ENCODE measurements at regions not wholly inside any gene's neighbourhood (a gene's known extent, or its start where the extent isn't known, plus 50 kb on each side); places are given as distances from the start of the nearest gene placed in this dataset.

- no peaks in the 10 kb centered on the region for H3K36me3 ChIP-seq (ENCODE audit: control insufficient read depth, insufficient read depth, low read length)
These were observed 115.0 kb upstream of the HS3ST1 start for GRCh38 chr4:11543706-11544105.

GRCh38 chr4:11542952-11543351 lies 114.3 kb upstream of the HS3ST1 start:
- H3K27me3 ChIP-seq (ENCODE audit: control insufficient read depth, insufficient read depth, low read length), result no peaks in the 10 kb centered on the region
- no peaks in the 10 kb centered on the region for H3K4me1 ChIP-seq (ENCODE audit: control insufficient read depth, insufficient read depth, low read length)
- DNase-seq (ENCODE audit: low read depth, low spot score), result no peak
- no peaks in the 10 kb centered on the region for H3K9me3 ChIP-seq (ENCODE audit: control insufficient read depth, insufficient read depth, low read length)
- no peaks in the 10 kb centered on the region for H3K36me3 ChIP-seq (ENCODE audit: control insufficient read depth, insufficient read depth, low read length)
- H3K4me3 ChIP-seq (ENCODE audit: low read length), result no peak overlapping the region
- H3K27ac ChIP-seq (ENCODE audit: low read length), result no peak overlapping the region
- WGBS (ENCODE audit: insufficient coverage, insufficient read length), result no CpG with 5 or more reads among the region's 2 CpGs

More at GRCh38 chr4:11543706-11544105, 115.0 kb upstream of the HS3ST1 start:
- no peak overlapping the region for H3K4me3 ChIP-seq (ENCODE audit: low read length)
- no peak for DNase-seq (ENCODE audit: low read depth, low spot score)
- no peaks in the 10 kb centered on the region for H3K27me3 ChIP-seq (ENCODE audit: control insufficient read depth, insufficient read depth, low read length)
- no CpG with 5 or more reads among the region's 2 CpGs for WGBS (ENCODE audit: insufficient coverage, insufficient read length)
- H3K9me3 ChIP-seq (ENCODE audit: control insufficient read depth, insufficient read depth, low read length), result no peaks in the 10 kb centered on the region
- no peak overlapping the region for H3K27ac ChIP-seq (ENCODE audit: low read length)
- H3K4me1 ChIP-seq (ENCODE audit: control insufficient read depth, insufficient read depth, low read length), result no peaks in the 10 kb centered on the region

- H3K27me3 ChIP-seq (ENCODE audit: control insufficient read depth, insufficient read depth, low read length), result no peaks in the 10 kb centered on the region
- DNase-seq (ENCODE audit: low read depth, low spot score), result no peak
- WGBS (ENCODE audit: insufficient coverage, insufficient read length), result no CpG with 5 or more reads among the region's 4 CpGs
- no peaks in the 10 kb centered on the region for H3K36me3 ChIP-seq (ENCODE audit: control insufficient read depth, insufficient read depth, low read length)
- H3K4me1 ChIP-seq (ENCODE audit: control insufficient read depth, insufficient read depth, low read length), result no peaks in the 10 kb centered on the region; the same call in 1 of the 2 replicates
- H3K27ac ChIP-seq (ENCODE audit: low read length), result no peak overlapping the region
- H3K9me3 ChIP-seq (ENCODE audit: control insufficient read depth, insufficient read depth, low read length), result no peaks in the 10 kb centered on the region
- H3K4me3 ChIP-seq (ENCODE audit: low read length), result no peak overlapping the region
These were observed 109.2 kb upstream of the HS3ST1 start for GRCh38 chr4:11537846-11538245.

- Histone ChIP-seq H3K4me3 (ENCODE audit: low read length) (no peak overlapping the region), H3K27me3 (ENCODE audit: control insufficient read depth, insufficient read depth, low read length) (no peaks in the 10 kb centered on the region), H3K4me1 (ENCODE audit: control insufficient read depth, insufficient read depth, low read length) (no peaks in the 10 kb centered on the region; the same call in 1 of the 2 replicates), H3K36me3 (ENCODE audit: control insufficient read depth, insufficient read depth, low read length) (no peaks in the 10 kb centered on the region), H3K27ac (ENCODE audit: low read length) (no peak overlapping the region), H3K9me3 (ENCODE audit: control insufficient read depth, insufficient read depth, low read length) (no peaks in the 10 kb centered on the region)
- no peak for DNase-seq (ENCODE audit: low read depth, low spot score)
- WGBS (ENCODE audit: insufficient coverage, insufficient read length), result no CpG with 5 or more reads among the region's 5 CpGs
These were observed 106.6 kb upstream of the HS3ST1 start for GRCh38 chr4:11535333-11535732.

DNA sequence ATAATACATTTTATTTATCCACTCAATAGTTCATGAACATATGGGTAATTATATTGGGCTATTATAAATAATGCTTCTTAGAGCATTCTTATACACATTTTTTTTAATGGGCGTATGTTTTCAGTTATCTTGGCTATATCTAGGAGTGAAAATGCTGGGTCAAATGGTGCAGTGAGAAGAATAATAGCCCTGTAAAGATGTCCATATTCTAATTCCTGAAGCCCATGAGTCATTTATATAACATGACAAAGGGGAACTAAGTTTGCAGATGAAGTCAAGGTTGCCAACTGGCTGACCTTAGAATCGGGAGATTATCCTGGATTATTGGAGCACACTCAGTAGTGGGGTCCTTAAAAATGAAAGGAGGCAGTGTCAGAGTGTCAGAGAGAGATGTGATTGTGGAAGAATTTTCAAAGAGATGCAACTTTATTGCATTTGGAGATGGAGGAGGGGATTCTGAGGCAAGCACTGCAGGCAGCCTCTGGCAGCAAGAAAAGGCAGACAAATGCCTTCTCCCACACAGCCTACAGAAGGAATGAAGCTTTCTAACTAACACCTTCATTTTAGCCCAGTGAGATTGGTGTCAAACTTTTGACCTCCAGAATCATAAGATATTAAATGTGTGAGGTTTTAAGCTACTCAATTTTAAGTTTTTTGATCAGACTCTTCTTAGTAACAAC lies 106.1 kb upstream of the HS3ST1 start:
- no peak overlapping the region for H3K27ac ChIP-seq (ENCODE audit: low read length)
- H3K4me3 ChIP-seq (ENCODE audit: low read length), result no peak overlapping the region
- H3K27me3 ChIP-seq (ENCODE audit: control insufficient read depth, insufficient read depth, low read length), result no peaks in the 10 kb centered on the region
- H3K36me3 ChIP-seq (ENCODE audit: control insufficient read depth, insufficient read depth, low read length), result no peaks in the 10 kb centered on the region
- H3K4me1 ChIP-seq (ENCODE audit: control insufficient read depth, insufficient read depth, low read length), result no peaks in the 10 kb centered on the region; the same call in 1 of the 2 replicates
- no peak for DNase-seq (ENCODE audit: low read depth, low spot score)
- H3K9me3 ChIP-seq (ENCODE audit: control insufficient read depth, insufficient read depth, low read length), result no peaks in the 10 kb centered on the region
- WGBS (ENCODE audit: insufficient coverage, insufficient read length), result no CpG with 5 or more reads among the region's 2 CpGs

GRCh38 chr4:11532138-11532537 lies 103.4 kb upstream of the HS3ST1 start:
- no peaks in the 10 kb centered on the region for H3K36me3 ChIP-seq (ENCODE audit: control insufficient read depth, insufficient read depth, low read length)
- no peak for DNase-seq (ENCODE audit: low read depth, low spot score)
- H3K27me3 ChIP-seq (ENCODE audit: control insufficient read depth, insufficient read depth, low read length), result no peaks in the 10 kb centered on the region
- no peaks in the 10 kb centered on the region; the same call in 1 of the 2 replicates for H3K4me1 ChIP-seq (ENCODE audit: control insufficient read depth, insufficient read depth, low read length)
- H3K4me3 ChIP-seq (ENCODE audit: low read length), result no peak overlapping the region
- no peak overlapping the region for H3K27ac ChIP-seq (ENCODE audit: low read length)
- no CpG with 5 or more reads among the region's 2 CpGs for WGBS (ENCODE audit: insufficient coverage, insufficient read length)
- no peaks in the 10 kb centered on the region for H3K9me3 ChIP-seq (ENCODE audit: control insufficient read depth, insufficient read depth, low read length)

- H3K27me3 ChIP-seq (ENCODE audit: control insufficient read depth, insufficient read depth, low read length), result no peaks in the 10 kb centered on the region
- H3K36me3 ChIP-seq (ENCODE audit: control insufficient read depth, insufficient read depth, low read length), result no peaks in the 10 kb centered on the region
- no peak overlapping the region for H3K27ac ChIP-seq (ENCODE audit: low read length)
- H3K4me3 ChIP-seq (ENCODE audit: low read length), result no peak overlapping the region
- no peak for DNase-seq (ENCODE audit: low read depth, low spot score)
- no peaks in the 10 kb centered on the region for H3K4me1 ChIP-seq (ENCODE audit: control insufficient read depth, insufficient read depth, low read length)
- no peaks in the 10 kb centered on the region for H3K9me3 ChIP-seq (ENCODE audit: control insufficient read depth, insufficient read depth, low read length)
- WGBS (ENCODE audit: insufficient coverage, insufficient read length), result no CpG with 5 or more reads among the region's 9 CpGs
These were observed 101.0 kb upstream of the HS3ST1 start for GRCh38 chr4:11529625-11530201.

- H3K27ac ChIP-seq (ENCODE audit: low read length), result no peak overlapping the region
These were observed 96.4 kb upstream of the HS3ST1 start for GRCh38 chr4:11525085-11525484.

DNA sequence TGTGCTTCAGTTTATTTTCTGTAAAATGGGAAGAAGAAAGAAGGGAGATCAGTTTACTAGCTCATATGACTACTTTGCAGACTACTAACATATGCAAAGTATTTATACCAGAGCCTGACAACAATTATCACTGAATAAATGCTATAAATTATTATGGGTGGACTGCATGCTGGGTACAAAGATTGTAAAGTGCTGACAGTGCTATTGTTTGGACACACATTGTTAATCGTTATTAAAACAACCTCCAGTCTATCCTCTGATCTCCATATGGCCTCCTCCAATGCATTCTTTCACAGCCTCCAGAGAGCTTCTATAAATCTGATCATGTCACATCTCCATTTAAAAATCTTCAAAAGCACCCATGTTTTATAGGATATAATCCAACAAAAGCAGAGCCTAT lies 90.1 kb upstream of the HS3ST1 start:
- H3K27ac ChIP-seq (ENCODE audit: low read length), result no peak overlapping the region
- H3K4me3 ChIP-seq (ENCODE audit: low read length), result no peak overlapping the region
- no peaks in the 10 kb centered on the region for H3K9me3 ChIP-seq (ENCODE audit: control insufficient read depth, insufficient read depth, low read length)
- WGBS (ENCODE audit: insufficient coverage, insufficient read length), result no CpG with 5 or more reads among the region's 1 CpG
- no peaks in the 10 kb centered on the region for H3K27me3 ChIP-seq (ENCODE audit: control insufficient read depth, insufficient read depth, low read length)
- DNase-seq (ENCODE audit: low read depth, low spot score), result no peak
- H3K36me3 ChIP-seq (ENCODE audit: control insufficient read depth, insufficient read depth, low read length), result no peaks in the 10 kb centered on the region
- H3K4me1 ChIP-seq (ENCODE audit: control insufficient read depth, insufficient read depth, low read length), result no peaks in the 10 kb centered on the region

More at GRCh38 chr4:11525085-11525484, 96.4 kb upstream of the HS3ST1 start:
- Histone ChIP-seq H3K9me3 (ENCODE audit: control insufficient read depth, insufficient read depth, low read length) (no peaks in the 10 kb centered on the region), H3K27me3 (ENCODE audit: control insufficient read depth, insufficient read depth, low read length) (no peaks in the 10 kb centered on the region), H3K4me3 (ENCODE audit: low read length) (no peak overlapping the region), H3K4me1 (ENCODE audit: control insufficient read depth, insufficient read depth, low read length) (no peaks in the 10 kb centered on the region), H3K36me3 (ENCODE audit: control insufficient read depth, insufficient read depth, low read length) (no peaks in the 10 kb centered on the region)
- DNase-seq (ENCODE audit: low read depth, low spot score), result no peak
- no CpG with 5 or more reads among the region's 1 CpG for WGBS (ENCODE audit: insufficient coverage, insufficient read length)

DNA sequence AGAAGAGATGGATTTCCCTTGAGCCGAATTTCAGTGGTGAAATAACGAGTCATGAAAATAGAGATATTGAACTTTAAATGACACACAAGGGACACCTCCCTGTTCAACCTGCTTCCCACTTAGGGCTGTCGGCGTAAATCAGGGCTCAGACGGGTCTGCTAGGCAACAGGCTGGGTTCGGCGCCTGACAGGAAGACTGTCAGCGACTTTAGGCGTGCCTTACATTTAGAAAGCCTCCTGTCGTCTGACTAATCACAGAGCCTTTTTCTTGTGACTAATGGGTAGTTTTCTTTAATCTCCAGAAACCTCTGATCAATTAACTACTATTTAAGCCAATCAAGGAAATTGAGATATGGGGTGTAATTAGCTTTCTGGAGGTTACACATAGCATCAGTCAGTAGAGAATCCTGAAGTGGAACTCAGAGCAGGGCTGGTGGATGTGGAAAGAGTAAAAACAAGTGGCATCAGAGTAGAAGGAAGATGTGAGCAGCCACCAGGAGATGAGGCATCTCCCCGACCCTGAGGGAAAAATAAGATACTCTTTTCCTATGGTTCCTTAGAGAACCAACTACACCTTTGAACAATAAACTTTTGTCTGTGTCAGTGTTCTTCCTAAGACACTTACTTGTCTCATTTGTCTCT lies 86.2 kb upstream of the HS3ST1 start:
- H3K9me3 ChIP-seq (ENCODE audit: control insufficient read depth, insufficient read depth, low read length), result no peaks in the 10 kb centered on the region
- H3K36me3 ChIP-seq (ENCODE audit: control insufficient read depth, insufficient read depth, low read length), result no peaks in the 10 kb centered on the region
- DNase-seq (ENCODE audit: low read depth, low spot score), result no peak
- no peak overlapping the region for H3K27ac ChIP-seq (ENCODE audit: low read length)
- WGBS (ENCODE audit: insufficient coverage, insufficient read length), result no CpG with 5 or more reads among the region's 11 CpGs
- no peaks in the 10 kb centered on the region for H3K4me1 ChIP-seq (ENCODE audit: control insufficient read depth, insufficient read depth, low read length)
- H3K27me3 ChIP-seq (ENCODE audit: control insufficient read depth, insufficient read depth, low read length), result no peaks in the 10 kb centered on the region
- no peak overlapping the region for H3K4me3 ChIP-seq (ENCODE audit: low read length)
